NOMO-1 (cell line): ENCODE measurements at regions not wholly inside any gene's neighbourhood (a gene's known extent, or its start where the extent isn't known, plus 50 kb on each side); places are given as distances from the start of the nearest gene placed in this dataset.
A peak's percentile ranks its signal among the peaks of the same experiment; 100 is the strongest.
"Not testable (repeated sequence)": the region's sequence is repeated elsewhere in the genome, so short reads cannot be mapped to it uniquely, and the experiment has no call there.

Source experiments
- DNase-seq, 2 experiments: peaks; one replicate each; lab custom pipeline; 2025; ENCODE audit not compliant: unreplicated experiment in 2 of 2; lab: John Stamatoyannopoulos, UW

GRCh38 chrX:40788698-40789097, 53.4 kb upstream of the MED14 start:
- DNase-seq: not testable (repeated sequence)

DNA sequence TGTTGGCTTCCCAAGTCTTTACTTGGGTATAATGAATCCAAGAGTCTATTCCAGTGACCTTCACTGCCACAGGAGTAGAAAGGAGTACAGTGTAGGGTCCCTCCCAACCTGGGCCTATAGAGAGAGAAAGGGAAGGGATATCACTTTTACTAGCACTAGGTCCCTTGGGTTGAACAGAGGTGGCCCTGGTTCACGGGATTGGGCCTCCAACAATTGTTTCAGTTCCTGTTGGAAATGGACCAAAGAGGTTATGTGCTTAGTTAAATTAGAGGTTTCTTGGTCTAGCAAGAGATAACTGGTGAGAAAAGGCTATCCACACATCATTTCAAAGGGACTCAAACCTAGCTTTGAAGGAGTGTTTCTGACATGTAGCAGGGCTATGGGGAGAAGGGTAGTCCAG, 57.1 kb upstream of the MED14 start:
- DNase-seq: no peak

- not testable (repeated sequence) for DNase-seq
These were observed 59.4 kb upstream of the MED14 start for GRCh38 chrX:40794829-40795130.

- not testable (repeated sequence) for DNase-seq
These were observed 64.4 kb upstream of the MED14 start for GRCh38 chrX:40799745-40800144.

DNA sequence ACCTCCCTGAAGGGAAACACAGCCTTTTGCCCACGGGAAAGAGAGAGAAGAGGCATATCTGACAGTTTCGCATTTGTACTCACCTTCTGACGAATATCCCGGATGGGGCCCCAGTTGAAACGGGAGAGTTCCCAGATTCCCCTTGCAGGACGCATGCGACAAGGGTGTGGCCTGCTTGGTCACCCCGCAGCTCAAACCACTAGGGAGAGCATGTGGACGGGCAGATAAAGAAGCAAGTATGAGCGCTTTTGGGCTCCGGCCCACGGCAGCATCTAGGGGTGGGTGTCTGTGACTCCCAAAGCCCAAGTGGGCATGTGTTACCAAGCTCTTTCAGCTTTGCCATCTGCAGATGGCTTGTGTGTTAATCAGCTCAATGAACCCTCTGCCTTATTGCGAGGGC, 70.1 kb upstream of the MED14 start:
- no peak for DNase-seq

DNA sequence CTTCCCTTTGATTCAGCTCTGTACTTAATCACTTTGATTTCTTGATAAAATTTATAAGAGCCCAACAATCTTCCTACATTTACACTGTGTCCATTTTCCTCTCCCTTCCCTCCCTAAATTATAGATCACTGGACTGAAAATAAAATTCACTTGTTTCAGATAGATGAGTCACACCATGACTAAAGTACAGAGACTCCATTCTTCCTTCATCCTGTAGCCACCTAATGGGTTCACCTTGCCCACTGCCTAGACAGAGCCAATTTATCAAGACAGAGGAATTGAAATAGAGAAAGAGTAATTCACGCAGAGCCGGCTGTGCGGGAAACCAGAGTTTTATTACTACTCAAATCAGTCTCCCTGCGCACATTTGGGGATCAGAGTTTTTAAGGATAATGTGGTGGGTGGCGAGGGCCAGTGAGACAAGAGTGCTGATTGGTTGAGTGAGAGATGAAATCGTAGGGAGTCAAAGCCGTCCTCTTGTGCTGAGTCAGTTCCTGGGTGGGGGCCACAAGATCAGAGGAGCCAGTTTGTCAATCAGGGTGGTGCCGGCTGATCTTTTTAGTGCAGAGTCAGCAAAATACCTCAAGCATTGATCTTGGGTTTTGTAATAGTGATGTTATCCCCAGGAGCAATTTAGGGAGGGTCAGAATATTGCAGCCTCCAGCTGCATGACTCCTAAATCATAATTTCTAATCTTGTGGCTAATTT, 71.3 kb upstream of the MED14 start:
- no peak for DNase-seq

- DNase-seq: no peak
These were observed 72.0 kb upstream of the MED14 start for GRCh38 chrX:40807384-40807783.

- DNase-seq: no peak
These were observed 72.9 kb upstream of the MED14 start for GRCh38 chrX:40808203-40808602.

DNA sequence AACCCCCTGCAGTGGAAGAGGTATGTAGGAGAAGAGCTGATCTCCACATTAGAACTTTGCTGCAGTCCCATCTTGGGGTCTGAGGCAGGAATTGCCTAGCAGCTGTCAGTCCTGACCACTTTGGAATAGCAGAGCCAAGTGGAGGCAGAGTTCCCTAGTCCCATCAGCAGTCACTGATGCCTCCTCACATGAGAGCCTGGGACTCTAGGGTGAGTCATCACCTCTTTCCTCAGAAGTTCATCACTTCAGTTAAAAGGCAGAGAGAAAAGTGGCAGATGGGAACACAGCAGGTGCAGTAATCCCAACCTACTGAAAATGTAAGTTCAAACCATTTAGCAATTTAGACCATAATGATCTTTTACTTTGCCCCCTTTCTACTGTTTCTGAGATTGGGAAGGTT, 73.9 kb upstream of the MED14 start:
- no peak for DNase-seq

DNA sequence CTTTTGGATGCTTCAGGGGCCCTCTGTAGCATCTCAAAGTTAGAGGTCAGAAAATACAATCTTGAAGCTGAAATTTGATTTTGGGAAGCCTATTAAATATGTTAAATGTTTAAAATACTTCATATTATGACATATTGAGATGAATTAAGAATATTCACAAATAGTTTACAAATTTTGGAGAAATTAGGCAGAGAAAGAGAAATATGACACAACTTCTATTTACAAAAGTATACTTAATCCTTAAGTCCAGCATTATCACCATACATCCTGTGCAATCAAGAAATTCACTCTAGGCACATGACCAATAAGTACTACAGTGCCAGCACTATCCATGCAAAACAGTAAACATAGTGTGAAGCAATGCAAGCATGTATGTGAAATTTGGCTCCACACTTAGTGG, 79.7 kb upstream of the MED14 start:
- DNase-seq: not testable (repeated sequence)

- no peak for DNase-seq
These were observed 81.6 kb upstream of the MED14 start for GRCh38 chrX:40816906-40817305.

DNA sequence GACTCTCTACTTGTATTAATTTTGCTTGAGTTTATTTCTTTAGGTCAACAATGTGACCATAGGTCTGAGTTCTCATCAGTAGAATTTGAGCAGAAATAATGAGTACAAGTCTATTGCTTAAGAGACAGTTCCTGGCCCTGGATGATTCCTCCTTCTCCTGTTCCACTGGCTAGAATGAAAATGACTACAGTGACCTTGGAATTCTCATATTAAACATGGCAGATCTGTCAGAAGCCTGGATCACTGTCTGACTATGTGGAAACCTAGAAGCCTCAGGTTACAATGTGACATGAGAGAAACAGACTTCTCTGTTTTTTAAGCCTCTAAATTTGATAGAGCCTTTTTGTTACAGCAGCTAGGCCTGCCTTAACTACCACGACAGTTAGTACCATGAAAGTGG, 82.9 kb upstream of the MED14 start:
- no peak for DNase-seq

GRCh38 chrX:40821780-40822179, 86.4 kb upstream of the MED14 start:
- no peak for DNase-seq

- no peak for DNase-seq
These were observed 92.0 kb upstream of the MED14 start for GRCh38 chrX:40827331-40827730.

GRCh38 chrX:40831750-40832149, 96.4 kb upstream of the MED14 start:
- DNase-seq: no peak

DNA sequence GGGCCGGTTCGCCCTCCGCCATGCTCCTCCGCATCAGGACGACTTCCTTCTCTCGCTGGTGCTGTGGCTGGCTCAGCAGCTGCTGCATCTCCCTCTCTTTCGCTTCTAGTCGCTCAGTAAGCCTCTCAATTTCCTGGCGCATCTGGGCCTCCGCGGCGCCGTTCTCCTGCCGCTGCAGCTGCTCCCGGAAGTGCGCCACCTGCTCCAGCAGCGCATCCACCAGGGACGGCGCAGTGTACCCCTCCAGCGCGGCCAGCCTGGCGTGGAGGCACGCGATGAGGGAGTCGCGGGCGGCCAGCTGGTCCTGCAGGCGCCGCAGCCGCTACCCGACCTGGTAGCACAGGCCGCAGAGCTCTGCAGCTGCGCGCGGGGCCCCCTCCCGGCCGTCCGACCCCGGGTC, 97.4 kb upstream of the MED14 start:
- no peak for DNase-seq

DNA sequence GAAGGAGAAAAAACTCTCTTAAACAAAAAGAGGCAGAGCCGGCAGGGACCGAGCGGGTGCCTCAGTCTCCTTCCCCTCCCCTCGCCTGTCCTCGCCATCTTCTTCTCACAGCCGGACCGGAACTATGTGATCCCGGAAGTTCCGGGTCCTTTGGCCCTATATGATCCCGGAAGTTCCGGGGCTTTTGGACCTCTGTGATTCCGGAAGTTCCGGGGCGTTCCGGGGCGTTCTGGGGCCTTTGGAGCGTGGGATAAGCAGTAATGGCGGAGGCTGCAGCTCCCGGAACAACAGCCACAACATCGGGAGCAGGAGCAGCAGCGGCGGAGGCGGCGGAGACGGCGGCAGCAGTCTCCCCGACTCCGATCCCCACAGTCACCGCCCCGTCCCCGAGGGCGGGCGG, 98.9 kb upstream of the MED14 start:
- no peak for DNase-seq

GRCh38 chrX:40835526-40835925, 100.2 kb upstream of the MED14 start:
- no peak for DNase-seq

DNA sequence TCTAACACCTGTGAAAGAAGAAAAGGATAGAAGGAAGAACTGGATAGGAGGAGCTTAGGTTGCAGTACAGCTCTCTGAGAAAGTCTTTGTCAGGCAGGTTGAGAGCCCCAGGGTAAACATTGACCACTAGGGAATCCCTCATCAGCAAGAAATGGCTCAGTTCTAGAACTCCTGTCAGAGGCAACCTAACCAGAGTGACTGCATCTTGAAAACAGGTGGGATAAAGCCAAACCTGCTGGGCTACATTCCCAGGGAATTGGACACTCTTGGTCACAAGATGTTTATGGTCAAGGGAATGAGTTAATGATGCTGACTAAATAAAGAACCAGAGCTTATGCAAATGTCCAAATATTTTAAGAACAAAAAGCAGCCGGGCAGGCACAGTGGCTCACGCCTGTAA, 108.3 kb upstream of the MED14 start:
- no peak for DNase-seq

GRCh38 chrX:40844471-40844870, 109.1 kb upstream of the MED14 start:
- no peak for DNase-seq

DNA sequence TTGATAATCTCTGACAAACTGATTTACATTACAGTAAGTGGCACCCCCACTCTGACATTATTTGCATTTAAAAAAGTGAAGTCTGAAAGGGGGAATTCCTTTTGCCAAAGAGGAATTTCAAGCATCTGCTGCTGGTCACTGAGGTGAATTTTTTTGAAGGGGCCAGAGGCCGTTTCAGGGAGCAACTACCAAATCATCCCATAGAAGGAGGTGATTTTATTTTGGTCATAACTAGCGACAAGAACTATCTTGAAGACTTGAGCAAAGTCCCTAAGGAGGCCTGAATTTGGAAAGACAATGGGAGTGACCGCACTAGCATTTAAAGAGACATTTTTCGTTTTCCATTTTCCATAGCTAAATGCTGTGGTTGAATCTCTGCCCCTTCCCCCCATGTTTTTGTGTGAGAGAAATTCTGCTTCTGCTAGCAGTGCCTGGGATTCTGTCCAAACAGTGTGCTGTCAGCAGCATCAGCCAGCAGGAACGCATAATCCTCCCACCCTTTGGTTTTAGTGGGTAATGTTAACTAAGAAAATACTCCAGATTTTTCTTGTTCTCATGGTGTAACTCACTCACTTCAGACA, 110.1 kb upstream of the MED14 start:
- DNase-seq: no peak

GRCh38 chrX:40849906-40850823, 114.8 kb upstream of the MED14 start:
- DNase-seq: peak in 1 of 2 experiments; percentile 5
